A673 (cell line): ENCODE measurements at regions not wholly inside any gene's neighbourhood (a gene's known extent, or its start where the extent isn't known, plus 50 kb on each side); places are given as distances from the start of the nearest gene placed in this dataset.

Experiments used
- EZH2 ChIP-seq: fragments of 200-600 bp; sonication (generic); IDR thresholded peaks from 2 replicates; pipeline ENCODE4 v1.6.1; 2017; ENCODE audit warnings: borderline replicate concordance, low read depth, mild to moderate bottlenecking, mixed read lengths, antibody characterized with exemption, low read length; ENCODE audit not compliant: poor library complexity, severe bottlenecking
- TF ChIP-seq, protein P1 (sequence below): fragments of 300-800, 200-600 bp; sonication (generic); conservative IDR thresholded peaks from 2 replicates; pipeline ENCODE4 v1.5.1; 2017; ENCODE audit warnings: low read depth, mild to moderate bottlenecking, antibody characterized with exemption, low read length, moderate library complexity, mixed read lengths

DNA sequence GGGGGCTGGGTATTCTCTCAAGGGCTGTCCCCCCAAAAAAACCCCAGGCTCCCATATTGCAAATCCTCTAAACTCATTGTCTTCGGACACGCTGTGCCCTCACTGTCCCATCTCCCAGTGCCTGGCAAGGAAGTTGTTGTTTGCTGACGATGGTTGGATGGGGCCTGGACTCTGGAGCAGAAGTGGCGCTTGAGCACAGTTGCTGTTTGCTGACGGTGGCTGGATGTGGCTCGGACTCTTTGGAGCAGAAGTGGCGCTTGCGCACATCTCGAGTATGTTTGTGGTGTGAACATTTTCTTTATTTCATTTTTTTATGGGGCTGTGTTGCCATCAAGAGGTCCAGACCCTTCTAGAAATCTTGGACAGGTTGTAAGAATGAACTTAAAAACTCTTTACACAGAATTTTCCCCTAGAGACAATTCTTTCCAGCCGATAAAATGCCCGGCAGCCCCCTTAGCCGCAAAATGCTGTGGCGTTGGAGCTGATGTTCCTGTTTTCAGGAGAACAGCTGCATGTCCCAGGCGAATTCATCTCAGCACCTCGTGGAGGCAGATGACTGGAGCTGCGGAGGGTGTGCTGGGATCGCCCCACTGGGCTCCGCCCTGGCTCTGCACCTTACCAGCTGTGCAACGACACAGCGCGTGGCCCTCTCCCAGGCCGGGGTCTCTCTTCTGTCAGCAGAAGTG lies 1167.4 kb downstream of the BRD1 start:
- TF ChIP-seq, protein P1, sequence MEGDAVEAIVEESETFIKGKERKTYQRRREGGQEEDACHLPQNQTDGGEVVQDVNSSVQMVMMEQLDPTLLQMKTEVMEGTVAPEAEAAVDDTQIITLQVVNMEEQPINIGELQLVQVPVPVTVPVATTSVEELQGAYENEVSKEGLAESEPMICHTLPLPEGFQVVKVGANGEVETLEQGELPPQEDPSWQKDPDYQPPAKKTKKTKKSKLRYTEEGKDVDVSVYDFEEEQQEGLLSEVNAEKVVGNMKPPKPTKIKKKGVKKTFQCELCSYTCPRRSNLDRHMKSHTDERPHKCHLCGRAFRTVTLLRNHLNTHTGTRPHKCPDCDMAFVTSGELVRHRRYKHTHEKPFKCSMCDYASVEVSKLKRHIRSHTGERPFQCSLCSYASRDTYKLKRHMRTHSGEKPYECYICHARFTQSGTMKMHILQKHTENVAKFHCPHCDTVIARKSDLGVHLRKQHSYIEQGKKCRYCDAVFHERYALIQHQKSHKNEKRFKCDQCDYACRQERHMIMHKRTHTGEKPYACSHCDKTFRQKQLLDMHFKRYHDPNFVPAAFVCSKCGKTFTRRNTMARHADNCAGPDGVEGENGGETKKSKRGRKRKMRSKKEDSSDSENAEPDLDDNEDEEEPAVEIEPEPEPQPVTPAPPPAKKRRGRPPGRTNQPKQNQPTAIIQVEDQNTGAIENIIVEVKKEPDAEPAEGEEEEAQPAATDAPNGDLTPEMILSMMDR, result no peak
- no peak for TF ChIP-seq EZH2
